K562 (cell line): ENCODE measurements at regions not wholly inside any gene's neighbourhood (a gene's known extent, or its start where the extent isn't known, plus 50 kb on each side); places are given as distances from the start of the nearest gene placed in this dataset.

Source experiments
- ATAC-seq: fragments of 200-7000 bp; cut with Tn5 transposase; 3 replicates; pipeline ENCODE4 v1.9.1; 2020; ENCODE audit warnings: moderate library complexity
- BruUV-seq: library from RNA; stranded (reverse); fragments of 400-500 nt; replicated peaks from 2 replicates; lab custom pipeline; 2021; lab: Mats Ljungman, UMichigan
- CTCF ChIA-PET: fragments of 300-600 bp; formaldehyde crosslinking; extraction: SDS; loops from one replicate; lab custom pipeline; 2021; ENCODE audit warnings: low intra/inter-chr PET ratio; lab: Yijun Ruan, JAX
- POLR2A ChIA-PET: fragments of 300-600, 350-650 bp; sonication (Branson Sonifier 250); formaldehyde crosslinking; extraction: SDS; loops from one replicate; lab custom pipeline; 2021; ENCODE audit warnings: antibody characterized with exemption, inconsistent platforms; lab: Yijun Ruan, JAX
- DNase-seq, 4 experiments: peaks; one replicate each; pipeline versions ENCODE4 v3.0.0 to v3.0.0-alpha.2; 2011 to 2018; ENCODE audit warnings: low spot score in 3 of 4, mixed read lengths in 3 of 4; ENCODE audit errors: extremely low read depth in 1 of 4
- FAIRE-seq: peaks from 2 replicates; lab custom pipeline; 2011; peaks lifted over from hg19 to GRCh38; lab: Jason Lieb, UNC
- H2AFZ ChIP-seq: 2 replicates; pipeline ENCODE4 v1.6.0; 2011; ENCODE audit warnings: low read depth, low read length, control low read depth, inconsistent platforms
- H3K27ac ChIP-seq: fragments of 200-600 bp; 3 replicates; pipeline ENCODE4 v1.8.0; 2011; ENCODE audit warnings: low read depth, mild to moderate bottlenecking, control low read depth, inconsistent platforms, low read length, moderate library complexity, mixed read lengths; ENCODE audit errors: extremely low read depth
- H3K27me3 ChIP-seq, 2 experiments: fragments of 300-600 bp in 1 of 2; 2 replicates in 1 of 2; 3 replicates in 1 of 2; pipeline versions ENCODE4 v1.6.0 to v1.8.0; 2011; ENCODE audit warnings: inconsistent platforms in 2 of 2, low read length in 2 of 2, mild to moderate bottlenecking in 1 of 2, mixed read lengths in 1 of 2, moderate library complexity in 1 of 2; ENCODE audit not compliant: control insufficient read depth in 2 of 2, insufficient read depth in 2 of 2
- H3K36me3 ChIP-seq: fragments of 300-600 bp; 3 replicates; pipeline ENCODE4 v1.8.0; 2011; ENCODE audit warnings: mild to moderate bottlenecking, low read length, inconsistent platforms; ENCODE audit not compliant: control insufficient read depth, insufficient read depth
- H3K4me1 ChIP-seq, 2 experiments: fragments of 200-600 bp in 1 of 2; replicated peaks in 1 of 2; 2 replicates in 1 of 2; 3 replicates in 1 of 2; pipeline versions ENCODE4 v1.5.1 to v1.8.0; 2011; ENCODE audit warnings: inconsistent platforms in 2 of 2, low read length in 2 of 2, mild to moderate bottlenecking in 1 of 2, mixed read lengths in 1 of 2, moderate library complexity in 1 of 2; ENCODE audit not compliant: control insufficient read depth in 2 of 2, insufficient read depth in 2 of 2
- H3K4me2 ChIP-seq: 2 replicates; pipeline ENCODE4 v1.6.1; 2011; ENCODE audit warnings: low read length, control low read depth, inconsistent platforms, mixed read lengths; ENCODE audit not compliant: insufficient read depth
- H3K4me3 ChIP-seq: fragments of 200-600 bp; sonication (generic), shearing (Covaris generic); 2 replicates; pipeline ENCODE4 v1.5.1; 2016; ENCODE audit warnings: control low read depth, inconsistent platforms
- H3K79me2 ChIP-seq: fragments of 200-600 bp; 3 replicates; pipeline ENCODE4 v1.8.0; 2011; ENCODE audit warnings: low read length, inconsistent platforms; ENCODE audit not compliant: control insufficient read depth, insufficient read depth
- H3K9ac ChIP-seq, 2 experiments: 2 replicates each; pipeline versions ENCODE4 v1.6.0 to v1.6.1; 2011; ENCODE audit warnings: low read depth in 2 of 2, low read length in 2 of 2, control low read depth in 1 of 2, inconsistent platforms in 1 of 2, mild to moderate bottlenecking in 1 of 2, mixed read lengths in 1 of 2; ENCODE audit not compliant: insufficient read depth in 1 of 2
- H3K9me1 ChIP-seq: one replicate; pipeline ENCODE4 v1.6.0; 2011; ENCODE audit warnings: inconsistent platforms, mild to moderate bottlenecking, low read length, moderate library complexity; ENCODE audit not compliant: control insufficient read depth, insufficient read depth
- H3K9me3 ChIP-seq: replicated peaks from 2 replicates; pipeline ENCODE4 v1.5.1; 2011; ENCODE audit warnings: low read depth, low read length, inconsistent platforms; ENCODE audit not compliant: control insufficient read depth, insufficient read depth
- H4K20me1 ChIP-seq: replicated peaks from 2 replicates; pipeline ENCODE4 v1.6.1; 2011; ENCODE audit warnings: low read length, inconsistent platforms, mixed read lengths; ENCODE audit not compliant: control insufficient read depth, insufficient read depth
- BMI1 ChIP-seq: fragments of 150-350 bp; IDR thresholded peaks from 2 replicates; pipeline ENCODE4 v1.6.1; 2014; ENCODE audit warnings: low read length
- COPS2 ChIP-seq: fragments of 450-650 bp; conservative IDR thresholded peaks from 2 replicates; pipeline ENCODE4 v1.6.1; 2016; ENCODE audit warnings: mild to moderate bottlenecking, moderate library complexity
- CTCFL ChIP-seq: IDR thresholded peaks from 2 replicates; pipeline ENCODE4 v1.6.1; 2011; ENCODE audit warnings: borderline replicate concordance, low read depth, mild to moderate bottlenecking, moderate library complexity, low read length; ENCODE audit not compliant: insufficient read depth, poor library complexity, severe bottlenecking
- EHMT2 ChIP-seq: fragments of 450-650 bp; IDR thresholded peaks from 2 replicates; pipeline ENCODE4 v1.6.1; 2018; ENCODE audit warnings: antibody characterized with exemption
- HNRNPL ChIP-seq: fragments of 200-400 bp; formaldehyde crosslinking; IDR thresholded peaks from 2 replicates; pipeline ENCODE4 v1.6.1; 2017; ENCODE audit warnings: low read depth, mild to moderate bottlenecking, low read length
- JUN ChIP-seq, 2 experiments: sonication (generic) in 1 of 2; formaldehyde crosslinking in 1 of 2; IDR thresholded peaks; 2 replicates each; pipeline versions ENCODE4 v1.6.1 to v1.8.0; 2012 to 2022; ENCODE audit warnings: borderline replicate concordance in 2 of 2, mild to moderate bottlenecking in 2 of 2, improper control_type of control experiment in 1 of 2, low read depth in 1 of 2, low read length in 1 of 2, missing genetic modification reagents in 1 of 2
- MLLT1 ChIP-seq, 2 experiments: fragments of 450-650 bp; IDR thresholded peaks; 2 replicates each; pipeline ENCODE4 v1.6.1; 2016
- PCBP2 ChIP-seq: fragments of 200-400 bp; formaldehyde crosslinking; IDR thresholded peaks from 2 replicates; pipeline ENCODE4 v1.6.1; 2018; ENCODE audit warnings: low read length, low read depth, mild to moderate bottlenecking, moderate library complexity; ENCODE audit not compliant: poor library complexity, severe bottlenecking
- RUNX1 ChIP-seq: sonication (generic); IDR thresholded peaks from 2 replicates; pipeline ENCODE4 v1.6.1; 2016; ENCODE audit warnings: antibody characterized with exemption, low read depth
- SETDB1 ChIP-seq: IDR thresholded peaks from one replicate; pipeline ENCODE4 v1.6.1; 2012; ENCODE audit warnings: low read length, control low read depth, inconsistent platforms
- SP2 ChIP-seq: IDR thresholded peaks from 2 replicates; pipeline ENCODE4 v1.6.1; 2011; ENCODE audit warnings: mild to moderate bottlenecking, low read depth, low read length, moderate library complexity; ENCODE audit not compliant: poor library complexity, severe bottlenecking; ENCODE audit errors: extremely low read depth
- STAT5B ChIP-seq: fragments of 250-450 bp; sonication (Bioruptor Pico); IDR thresholded peaks from 2 replicates; pipeline ENCODE4 v1.8.0; 2021; ENCODE audit warnings: mild to moderate bottlenecking, inconsistent platforms
- TAL1 ChIP-seq: fragments of 450-650 bp; IDR thresholded peaks from 2 replicates; pipeline ENCODE4 v1.6.1; 2016; ENCODE audit warnings: mild to moderate bottlenecking
- ZFX ChIP-seq: sonication (generic); formaldehyde crosslinking; IDR thresholded peaks from 2 replicates; pipeline ENCODE4 v1.8.0; 2022; ENCODE audit warnings: mild to moderate bottlenecking, missing genetic modification reagents, moderate library complexity
- WGBS: fragments of 100-300 bp; shearing (Covaris generic); methylation state at CpG from one replicate; pipeline ENCODE4 v1.1.6; 2016; ENCODE audit warnings: low coverage, mixed read lengths; ENCODE audit not compliant: insufficient coverage; ENCODE audit errors: missing lambda C conversion rate; 5-methylcytosine and 5-hydroxymethylcytosine counted together
- in situ Hi-C: fragments of 300-500 bp; cut with MboI; formaldehyde crosslinking; loops from 4 replicates; pipeline ENCODE4 v1.15.0; 2018; ENCODE audit warnings: inconsistent platforms, mixed read lengths
- intact Hi-C: fragments of 100-400 bp; cut with micrococcal nuclease; formaldehyde crosslinking; loops from 2 replicates; pipeline ENCODE4 v1.14.2; 2022

GRCh38 chr3:30542897-30543296 is 63.5 kb upstream of the TGFBR2 start:
- Histone ChIP-seq H3K27me3 (no peaks in the 10 kb centered on the region), H3K4me2 (no peak overlapping the region), H3K9ac (no peak overlapping the region), H3K9me3 (no peaks in the 10 kb centered on the region), H3K4me3 (no peak overlapping the region), H3K4me1 (no peaks in the 10 kb centered on the region), H3K79me2 (no peaks in the 10 kb centered on the region), H4K20me1 (no peaks in the 10 kb centered on the region), H3K27ac (no peak overlapping the region), H2AFZ (no peak overlapping the region), H3K36me3 (no peaks in the 10 kb centered on the region), H3K9me1 (no peaks in the 10 kb centered on the region)
- no TSS peak for BruUV-seq
- TF ChIP-seq JUN (IDR thresholded peaks at IDR 0.05; ENCODE audit: borderline replicate concordance, low read depth, low read length) (no peak), JUN (CRISPR knock-in tag; IDR thresholded peaks at IDR 0.05; ENCODE audit: borderline replicate concordance) (no peak), HNRNPL (no peak), MLLT1 (IDR thresholded peaks at IDR 0.05) (no peak), STAT5B (CRISPR knock-in tag) (no peak)
- POLR2A ChIA-PET, result no interaction called here
- in situ Hi-C loops (no loop called here), intact Hi-C loops (no loop called here)
- CTCF ChIA-PET, result no interaction called here
- WGBS, result 0% methylated on average over 8 of the region's 8 CpGs
- FAIRE-seq, result no peak
- no peak for ATAC-seq
- DNase-seq, result no peak

- Histone ChIP-seq H3K36me3 (no peaks in the 10 kb centered on the region), H3K9me3 (no peaks in the 10 kb centered on the region), H3K27ac (no peak overlapping the region), H3K9ac (no peak overlapping the region), H3K4me2 (no peak overlapping the region), H3K9me1 (no peaks in the 10 kb centered on the region), H3K4me3 (no peak overlapping the region), H3K79me2 (no peaks in the 10 kb centered on the region), H4K20me1 (no peaks in the 10 kb centered on the region), H3K27me3 (no peaks in the 10 kb centered on the region), H2AFZ (no peak overlapping the region), H3K4me1 (no peaks in the 10 kb centered on the region)
- ChIA-PET CTCF (no interaction called here), POLR2A (no interaction called here)
- DNase-seq (no peak), FAIRE-seq (no peak), ATAC-seq (no peak)
- intact Hi-C loops, result no loop called here
- in situ Hi-C loops, result no loop called here
- TF ChIP-seq PCBP2, result no peak
- no peak for TF ChIP-seq ZFX (CRISPR knock-in tag)
- TF ChIP-seq COPS2, result no peak
- TF ChIP-seq SETDB1, result no peak
- TF ChIP-seq TAL1, result no peak
- TF ChIP-seq BMI1, result no peak
- TF ChIP-seq EHMT2, result no peak
- no peak for TF ChIP-seq CTCFL
- TF ChIP-seq SP2, result no peak
- TF ChIP-seq RUNX1, result no peak
- no TSS peak for BruUV-seq
- WGBS, result 2% methylated on average over 3 of the region's 3 CpGs
Measured at GRCh38 chr3:30544812-30545211, 61.6 kb upstream of the TGFBR2 start.
